ENCODE measurements at regions not wholly inside any gene's neighbourhood (a gene's known extent, or its start where the extent isn't known, plus 50 kb on each side); places are given as distances from the start of the nearest gene placed in this dataset.

DNA sequence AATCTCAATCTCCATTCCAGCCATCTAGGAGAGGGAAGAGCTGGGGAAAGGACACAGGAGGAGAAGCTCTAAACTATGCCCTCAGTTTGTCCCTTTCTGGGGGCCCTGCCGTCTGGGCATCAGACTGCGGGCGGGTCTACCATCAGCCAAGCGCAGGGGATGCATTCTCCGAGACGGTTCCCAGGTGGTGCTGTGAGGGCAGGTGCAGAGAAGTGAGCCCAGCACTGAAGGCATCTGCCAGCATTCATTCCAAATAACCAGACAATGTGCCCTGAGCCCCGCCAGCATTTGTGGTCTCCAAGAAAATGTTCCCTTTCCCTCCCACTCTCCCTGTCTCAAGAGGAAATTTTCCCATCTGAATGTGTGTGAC, 265.7 kb downstream of the XXYLT1 start:
- TF ChIP-seq CTCF (conservative IDR thresholded peaks at IDR 0.05; ENCODE audit: low read depth, low read length) (no peak), EZH2 (IDR thresholded peaks at IDR 0.05; ENCODE audit: borderline replicate concordance, low read depth, low read length, poor library complexity, severe bottlenecking) (no peak)
